Lung (tissue), 11 donors: ENCODE measurements at regions not wholly inside any gene's neighbourhood (a gene's known extent, or its start where the extent isn't known, plus 50 kb on each side); places are given as distances from the start of the nearest gene placed in this dataset.

Experiments used
- ATAC-seq: fragments of 200-7000 bp; cut with Tn5 transposase; one replicate; pipeline ENCODE4 v1.9.1; 2020; ENCODE audit warnings: moderate number of reproducible peaks; ENCODE audit not compliant: insufficient read depth, low FRiP score
- DNase-seq, 3 donors: peaks; one replicate each; pipeline ENCODE4 v3.0.0-alpha.2; 2013 to 2017
- H3K27ac ChIP-seq, 2 donors: one replicate each; pipeline ENCODE4 v1.5.1; 2013; ENCODE audit warnings: mild to moderate bottlenecking in 2 of 2, moderate library complexity in 2 of 2, control low read depth in 1 of 2, inconsistent platforms in 1 of 2, low read depth in 1 of 2, low read length in 1 of 2
- H3K27me3 ChIP-seq, 3 donors: one replicate each; pipeline ENCODE4 v1.5.1; 2013; ENCODE audit warnings: low read length in 2 of 3; ENCODE audit not compliant: control insufficient read depth in 3 of 3, insufficient read depth in 3 of 3
- H3K36me3 ChIP-seq, 4 donors: one replicate each; pipeline ENCODE4 v1.5.1; 2013; ENCODE audit warnings: low read length in 4 of 4, mild to moderate bottlenecking in 1 of 4, moderate library complexity in 1 of 4; ENCODE audit not compliant: control insufficient read depth in 4 of 4, insufficient read depth in 4 of 4
- H3K4me1 ChIP-seq, 5 donors: one replicate each; pipeline ENCODE4 v1.5.1; 2013; ENCODE audit warnings: low read length in 5 of 5, mild to moderate bottlenecking in 2 of 5, moderate library complexity in 1 of 5; ENCODE audit not compliant: control insufficient read depth in 5 of 5, insufficient read depth in 5 of 5
- H3K4me3 ChIP-seq: one replicate; pipeline ENCODE4 v1.5.1; 2013; ENCODE audit warnings: mild to moderate bottlenecking, control low read depth, moderate library complexity
- H3K9ac ChIP-seq, 2 donors: one replicate each; pipeline ENCODE4 v1.5.1; 2013; ENCODE audit warnings: low read length in 2 of 2, control low read depth in 1 of 2; ENCODE audit not compliant: insufficient read depth in 1 of 2
- H3K9me3 ChIP-seq, 4 donors: one replicate each; pipeline ENCODE4 v1.5.1; 2013; ENCODE audit warnings: low read length in 3 of 4, mild to moderate bottlenecking in 1 of 4, moderate library complexity in 1 of 4; ENCODE audit not compliant: control insufficient read depth in 4 of 4, insufficient read depth in 3 of 4
- CTCF ChIP-seq: IDR thresholded peaks from 2 replicates; pipeline ENCODE4 v1.5.1; 2012; ENCODE audit warnings: mild to moderate bottlenecking; ENCODE audit errors: control extremely low read depth, extremely low read depth
- WGBS, 2 donors: extraction: QIAGEN DNeasy Blood & Tissue Kit; methylation state at CpG; one replicate each; pipeline ENCODE4 v1.1.7; 2013; 5-methylcytosine and 5-hydroxymethylcytosine counted together
- donor health status: control.
- donor health status: control.
- donor health status: Bipolar disorder and iron deficiency.
- donor health status: healthy.
- donor health status: DM: yes; HTN: yes; CAD: no.

- WGBS, 2 donors, result 55 to 69% methylated on average over 13 of the region's 13 CpGs
- no peaks in the 10 kb centered on the region for H3K27me3 ChIP-seq
- ATAC-seq, result no peak
- no peak overlapping the region for H3K27ac ChIP-seq
- no peak for TF ChIP-seq CTCF
- H3K4me3 ChIP-seq, result no peak overlapping the region
- H3K9ac ChIP-seq, result no peak overlapping the region
- DNase-seq, result peak; percentile 4 to 20 (median 13)
- H3K36me3 ChIP-seq, result no peaks in the 10 kb centered on the region
- H3K4me1 ChIP-seq, result peaks cover 0 to 7% (median 0%) of the 10 kb centered on the region in 5 donors
- H3K9me3 ChIP-seq, result no peaks in the 10 kb centered on the region
Observed at GRCh38 chr5:165996201-165996875, 2295.1 kb upstream of the WWC1 start.

GRCh38 chr5:165999693-166000320, 2291.6 kb upstream of the WWC1 start:
- Histone ChIP-seq H3K36me3 (no peaks in the 10 kb centered on the region), H3K9ac (no peak overlapping the region), H3K27ac (no peak overlapping the region), H3K9me3 (no peaks in the 10 kb centered on the region), H3K4me3 (no peak overlapping the region), H3K27me3 (no peaks in the 10 kb centered on the region), H3K4me1 (peaks cover 0 to 23% (median 0%) of the 10 kb centered on the region in 5 donors)
- ATAC-seq (no peak), DNase-seq (no peak)
- WGBS, 2 donors, result 79 to 87% methylated on average over 5 of the region's 5 CpGs
- TF ChIP-seq CTCF, result no peak

GRCh38 chr5:166004006-166004405, 2287.4 kb upstream of the WWC1 start:
- peak in 2 of 3 donors; percentile 76 to 83 for DNase-seq
- Histone ChIP-seq H3K36me3 (no peaks in the 10 kb centered on the region), H3K9ac (no peak overlapping the region), H3K27ac (no peak overlapping the region), H3K4me3 (no peak overlapping the region), H3K27me3 (no peaks in the 10 kb centered on the region), H3K4me1 (peaks cover 0 to 16% (median 0%) of the 10 kb centered on the region in 5 donors), H3K9me3 (no peaks in the 10 kb centered on the region)
- WGBS, 2 donors, result 43 to 68% methylated on average over 2 of the region's 2 CpGs
- no peak for TF ChIP-seq CTCF
- ATAC-seq, result no peak
